Femur (tissue), 1 donor: ENCODE measurements at regions not wholly inside any gene's neighbourhood (a gene's known extent, or its start where the extent isn't known, plus 50 kb on each side); places are given as distances from the start of the nearest gene placed in this dataset.

Source experiments
- DNase-seq: peaks from one replicate; pipeline ENCODE4 v3.0.0-alpha.2; 2017

DNA sequence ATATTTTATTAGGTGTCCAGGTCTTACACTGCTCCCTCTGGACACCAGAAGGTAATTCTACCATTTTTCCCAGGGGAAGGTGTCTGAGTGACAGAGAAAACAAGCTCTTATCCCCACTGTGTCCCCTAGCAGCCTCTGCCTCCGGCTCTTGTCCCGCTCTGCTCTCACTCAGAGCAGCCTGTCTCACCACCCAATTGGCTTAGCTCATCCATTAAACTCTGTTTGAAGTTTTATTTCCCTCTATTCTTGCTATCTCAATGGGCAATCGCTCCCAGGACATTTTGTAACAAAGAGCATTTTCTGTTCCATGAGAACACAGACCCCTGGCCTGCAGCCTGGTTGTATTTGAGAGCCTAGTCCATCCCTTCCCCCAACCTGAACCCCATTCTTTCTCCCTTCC lies 90.6 kb upstream of the LDAH start:
- DNase-seq: no peak

DNA sequence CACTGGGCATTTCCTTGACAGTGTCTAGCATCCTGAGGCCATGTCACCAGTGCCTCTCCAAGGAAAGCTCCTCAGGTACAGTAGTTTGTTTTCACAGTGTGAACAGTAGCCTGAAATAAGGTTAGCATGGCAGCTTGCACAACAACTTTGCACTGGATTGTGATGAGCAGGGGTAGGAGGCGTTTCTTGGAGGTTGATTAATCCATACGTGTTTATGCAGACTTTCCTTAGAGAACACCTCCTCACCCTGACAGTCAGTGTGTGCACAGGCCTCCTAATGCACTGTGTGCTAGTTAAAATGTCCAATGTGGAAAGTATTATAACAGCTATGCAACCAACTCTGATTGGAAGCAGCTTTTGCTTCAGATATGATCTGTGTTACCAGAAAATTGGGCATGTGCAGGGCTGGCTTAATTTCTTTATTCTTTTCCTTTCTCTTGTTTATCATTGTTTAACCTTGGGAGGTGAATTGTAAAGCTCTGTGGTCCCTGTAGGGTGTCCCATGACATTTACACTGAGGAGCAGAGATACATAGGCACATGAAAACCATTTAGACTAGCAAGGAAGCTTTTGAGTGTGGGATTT lies 77.2 kb upstream of the LDAH start:
- DNase-seq: no peak

DNA sequence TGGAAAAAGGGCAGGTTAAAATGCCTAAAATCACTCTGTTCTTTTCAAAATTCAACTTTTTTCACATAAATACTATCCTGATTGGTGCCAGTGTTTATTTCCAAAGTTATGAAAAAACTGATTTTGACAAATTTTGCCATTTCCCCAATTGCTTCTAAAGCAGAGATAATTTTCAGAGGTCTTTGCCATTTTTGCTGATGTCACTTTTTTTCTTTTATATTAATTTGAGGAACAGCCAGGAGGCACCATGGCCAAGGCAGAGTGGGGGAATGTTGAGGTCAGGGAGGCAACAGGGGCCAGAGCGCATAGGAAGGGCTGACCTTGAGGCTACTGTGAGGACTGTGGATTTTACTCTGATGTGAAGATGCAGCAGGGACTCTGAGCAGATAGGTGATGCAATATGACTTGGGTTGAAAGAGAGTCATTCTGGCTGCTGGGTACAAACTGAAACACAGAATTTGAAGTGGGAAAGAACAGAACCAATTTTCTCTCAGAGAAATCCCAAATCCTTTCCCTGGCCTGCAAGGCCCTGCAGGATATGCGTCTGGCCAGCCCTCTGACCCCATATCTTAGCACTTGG lies 75.1 kb upstream of the LDAH start:
- DNase-seq: no peak

DNA sequence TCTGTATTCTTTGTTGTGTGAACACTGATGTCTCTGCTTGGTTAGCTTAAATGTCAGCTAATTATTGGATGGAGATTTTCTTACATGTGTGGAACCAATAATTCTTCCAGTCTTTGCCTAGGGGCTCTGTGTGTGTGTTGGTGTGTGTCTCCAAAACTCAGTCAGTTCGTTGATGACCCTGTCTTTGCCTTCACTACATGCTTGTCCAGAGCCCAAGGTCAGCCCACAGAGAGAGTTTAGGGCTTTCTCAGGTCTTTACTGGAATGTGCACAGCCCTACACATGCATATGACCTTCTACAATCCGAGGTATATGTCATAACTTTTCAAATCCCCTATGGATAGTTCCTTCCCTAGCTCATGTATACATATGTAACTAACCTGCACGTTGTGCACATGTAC lies 74.1 kb upstream of the LDAH start:
- no peak for DNase-seq

DNA sequence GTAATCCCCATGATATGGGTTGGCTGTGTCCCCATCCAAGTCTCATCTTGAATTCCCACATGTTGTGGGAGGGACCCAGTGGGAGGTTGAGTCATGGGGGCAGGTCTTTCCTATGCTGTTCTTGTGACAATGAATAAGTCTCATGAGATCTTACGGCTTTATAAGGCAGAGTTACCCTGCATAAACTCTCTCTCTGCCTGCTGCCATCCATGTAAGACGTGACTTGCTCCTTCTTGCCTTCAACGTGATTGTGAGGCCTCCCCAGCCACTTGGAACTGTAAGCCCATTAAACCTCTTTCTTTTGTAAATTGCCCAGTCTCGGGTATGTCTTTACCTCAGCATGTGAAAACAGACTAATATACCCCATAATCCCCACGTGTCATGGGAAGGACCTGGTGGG lies 61.9 kb upstream of the LDAH start:
- DNase-seq: no peak

DNA sequence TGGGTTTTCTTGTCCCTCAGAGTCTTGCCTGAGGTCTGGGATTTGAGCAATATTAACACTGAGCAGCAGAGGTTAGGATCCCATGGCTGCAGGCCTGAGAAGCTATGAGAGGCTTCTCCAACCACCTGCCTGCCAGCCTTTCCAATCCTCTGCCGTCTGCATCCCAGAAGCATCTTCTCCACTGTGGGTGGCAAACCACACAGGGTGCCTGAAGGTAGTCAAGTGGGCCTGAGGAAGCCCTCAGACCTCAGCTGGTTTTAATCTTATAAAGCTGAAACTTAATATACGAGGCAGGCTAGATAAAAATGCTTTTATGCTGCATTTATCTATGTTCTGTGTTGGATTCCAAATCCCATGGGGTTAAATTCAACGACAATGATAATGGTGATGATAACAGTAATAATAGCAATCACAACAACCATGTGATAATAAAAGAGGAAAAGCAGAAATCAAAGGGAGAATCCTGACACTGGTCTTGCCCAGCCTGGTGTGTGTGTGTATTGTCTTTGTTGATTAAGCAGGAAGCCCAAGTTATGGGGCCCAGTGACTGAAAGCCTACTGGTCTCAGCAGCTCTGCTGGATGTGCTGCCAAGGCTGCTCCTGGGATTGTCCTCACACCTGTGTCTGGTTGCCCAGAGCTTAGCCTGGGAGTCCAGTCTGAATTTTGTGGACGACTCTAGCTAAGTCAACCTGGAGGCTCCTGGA lies 59.7 kb upstream of the LDAH start:
- no peak for DNase-seq

DNA sequence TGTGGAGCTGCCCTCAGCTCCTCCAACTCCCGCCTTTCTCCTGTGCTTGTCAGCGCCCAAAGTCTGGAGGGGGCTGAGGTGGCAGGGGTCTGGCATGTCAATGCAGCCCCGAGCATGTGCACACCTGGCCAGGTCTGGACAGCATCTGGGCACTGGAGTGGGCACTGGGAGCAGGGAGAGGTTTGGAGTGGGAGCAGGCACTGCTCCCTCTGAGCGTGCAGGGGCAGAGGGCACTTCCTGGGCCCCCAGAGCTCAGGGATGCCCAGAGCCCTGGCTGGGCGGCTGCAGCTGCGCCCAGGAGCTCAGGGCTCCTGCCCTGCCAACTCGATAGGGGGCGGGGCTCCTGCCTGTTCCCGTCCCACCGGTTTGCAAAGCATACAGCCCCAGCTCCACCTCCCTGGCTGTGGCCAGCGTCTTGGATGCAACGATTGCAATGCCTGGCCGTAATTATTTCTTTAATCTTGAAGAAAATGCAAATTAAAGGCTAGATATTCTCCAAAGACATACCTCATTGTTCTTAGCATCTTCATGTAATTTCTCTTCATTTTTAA lies 57.4 kb upstream of the LDAH start:
- no peak for DNase-seq

DNA sequence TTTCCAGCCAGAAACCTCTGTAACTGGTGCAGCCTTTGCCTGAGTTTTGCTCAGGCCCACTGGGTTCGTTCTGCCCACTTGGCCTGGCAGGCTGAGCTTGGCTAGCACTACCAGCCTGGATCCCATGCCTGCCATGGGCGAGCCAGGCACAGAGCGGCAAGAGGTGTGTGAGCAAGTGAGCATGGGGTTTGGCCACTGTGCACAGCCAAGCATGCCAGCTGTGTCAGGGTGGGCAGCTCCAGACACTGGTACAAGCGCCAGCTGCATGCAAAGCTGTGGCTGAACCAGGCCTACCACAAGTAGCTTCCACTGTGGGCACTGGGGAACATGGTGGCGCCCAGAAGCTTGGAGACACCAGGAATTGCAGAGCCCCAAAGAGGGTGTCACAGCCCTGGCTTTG lies 56.3 kb upstream of the LDAH start:
- DNase-seq: no peak

DNA sequence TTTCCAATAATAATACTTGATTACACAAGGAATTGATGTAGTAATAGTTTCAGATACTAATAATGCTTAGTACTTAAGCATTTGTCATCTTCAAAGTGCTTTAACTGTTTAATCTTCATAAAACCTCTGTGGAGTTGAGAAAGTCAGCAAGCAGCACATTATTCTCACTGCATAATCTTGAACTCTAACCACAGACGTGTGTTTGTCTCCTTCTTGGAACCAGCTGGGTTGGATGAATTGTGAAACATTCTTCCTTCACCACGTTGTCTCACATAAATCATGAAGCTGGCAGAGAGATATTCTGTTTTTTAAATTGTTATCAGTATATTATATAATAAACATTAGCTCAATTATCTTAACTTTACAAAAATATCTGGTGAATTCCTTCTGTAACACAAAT lies 55.1 kb upstream of the LDAH start:
- no peak for DNase-seq
